ENCODE measurements at regions not wholly inside any gene's neighbourhood (a gene's known extent, or its start where the extent isn't known, plus 50 kb on each side); places are given as distances from the start of the nearest gene placed in this dataset.

- no peak for TF ChIP-seq CHD1 (IDR thresholded peaks at IDR 0.05; ENCODE audit: low read depth, low read length)
- TF ChIP-seq CEBPB (IDR thresholded peaks at IDR 0.05; ENCODE audit: low read depth, low read length) = no peak
- TF ChIP-seq YY1 (IDR thresholded peaks at IDR 0.05; ENCODE audit: low read depth, low read length) = no peak
- TF ChIP-seq CTCF (IDR thresholded peaks at IDR 0.05; ENCODE audit: control extremely low read depth in 1 of 3, insufficient read depth in 1 of 3, low read depth in 1 of 3, low read length in 3 of 3) = peak in 2 of 3 experiments; percentile 21 to 26; a peak in 2 of 4 replicates
- TF ChIP-seq ASH2L (IDR thresholded peaks at IDR 0.05; ENCODE audit: low read length) = no peak
- TF ChIP-seq, protein P1, sequence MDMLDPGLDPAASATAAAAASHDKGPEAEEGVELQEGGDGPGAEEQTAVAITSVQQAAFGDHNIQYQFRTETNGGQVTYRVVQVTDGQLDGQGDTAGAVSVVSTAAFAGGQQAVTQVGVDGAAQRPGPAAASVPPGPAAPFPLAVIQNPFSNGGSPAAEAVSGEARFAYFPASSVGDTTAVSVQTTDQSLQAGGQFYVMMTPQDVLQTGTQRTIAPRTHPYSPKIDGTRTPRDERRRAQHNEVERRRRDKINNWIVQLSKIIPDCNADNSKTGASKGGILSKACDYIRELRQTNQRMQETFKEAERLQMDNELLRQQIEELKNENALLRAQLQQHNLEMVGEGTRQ (IDR thresholded peaks at IDR 0.05; ENCODE audit: low read length) = no peak
- no peak for TF ChIP-seq CHD2 (IDR thresholded peaks at IDR 0.05; ENCODE audit: low read length)
- TF ChIP-seq PHF8 (conservative IDR thresholded peaks at IDR 0.05; ENCODE audit: low read depth, low read length) = no peak
- TF ChIP-seq BRCA1 (IDR thresholded peaks at IDR 0.05; ENCODE audit: low read depth, low read length) = no peak
- TF ChIP-seq KDM5A (IDR thresholded peaks at IDR 0.05; ENCODE audit: low read length) = no peak
- TF ChIP-seq NANOG (IDR thresholded peaks at IDR 0.05; ENCODE audit: insufficient read depth, low read depth, low read length, poor library complexity, severe bottlenecking) = no peak
- no peak for TF ChIP-seq RXRA (IDR thresholded peaks at IDR 0.05; ENCODE audit: insufficient read depth, low read depth, low read length)
- no peak for TF ChIP-seq POLR2AphosphoS5 (IDR thresholded peaks at IDR 0.05; ENCODE audit: low read depth, low read length)
- no peak for TF ChIP-seq SP2 (IDR thresholded peaks at IDR 0.05; ENCODE audit: low read length)
Measured at GRCh38 chr13:22801402-22802003, 379.3 kb upstream of the SGCG start.
